Transverse colon (tissue), 4 donors: ENCODE measurements at regions not wholly inside any gene's neighbourhood (a gene's known extent, or its start where the extent isn't known, plus 50 kb on each side); places are given as distances from the start of the nearest gene placed in this dataset.

Experiments used
- DNase-seq: peaks from one replicate; pipeline ENCODE4 v3.0.0-alpha.2; 2019
- H3K27ac ChIP-seq, 4 donors: fragments of 200-600 bp; sonication (generic); 2 replicates each; pipeline ENCODE4 v1.5.1; 2016 to 2018; ENCODE audit warnings: inconsistent platforms in 4 of 4
- H3K27me3 ChIP-seq: fragments of 200-600 bp; sonication (generic); 2 replicates; pipeline ENCODE4 v1.5.1; 2017; ENCODE audit warnings: inconsistent platforms
- H3K36me3 ChIP-seq, 4 donors: fragments of 200-600 bp; sonication (generic); 2 replicates each; pipeline ENCODE4 v1.5.1; 2017 to 2019; ENCODE audit warnings: inconsistent platforms in 4 of 4
- H3K4me1 ChIP-seq, 4 donors: fragments of 200-600 bp; sonication (generic); 2 replicates each; pipeline ENCODE4 v1.5.1; 2017 to 2020; ENCODE audit warnings: inconsistent platforms in 4 of 4
- H3K4me3 ChIP-seq, 4 donors: fragments of 200-600 bp; sonication (generic); 1 replicate in 1 of 4; 2 replicates in 3 of 4; pipeline versions ENCODE4 v1.5.1 to v1.6.1; 2017 to 2019; ENCODE audit warnings: inconsistent platforms in 4 of 4
- H3K9me3 ChIP-seq, 2 donors: fragments of 200-600 bp; sonication (generic); 2 replicates each; pipeline ENCODE4 v1.5.1; 2017 to 2019; ENCODE audit warnings: inconsistent platforms in 2 of 2
- CTCF ChIP-seq, 5 experiments: fragments of 200-600 bp in 3 of 5; fragments of 450-650 bp in 2 of 5; sonication (generic) in 3 of 5; IDR thresholded peaks; 1 replicate in 2 of 5; 2 replicates in 3 of 5; pipeline ENCODE4 v1.5.1; 2016 to 2017; ENCODE audit warnings: antibody characterized with exemption in 5 of 5, inconsistent platforms in 3 of 5, mild to moderate bottlenecking in 2 of 5, moderate library complexity in 1 of 5
- EP300 ChIP-seq: sonication (generic); formaldehyde crosslinking; IDR thresholded peaks from one replicate; pipeline ENCODE4 v1.6.1; 2017; ENCODE audit warnings: antibody characterized with exemption, low read depth
- POLR2A ChIP-seq: fragments of 450-650 bp; IDR thresholded peaks from one replicate; pipeline ENCODE4 v1.6.1; 2016; ENCODE audit warnings: antibody characterized with exemption, mild to moderate bottlenecking, moderate library complexity
- POLR2AphosphoS5 ChIP-seq, 3 donors: sonication (generic); formaldehyde crosslinking; IDR thresholded peaks; one replicate each; pipeline ENCODE4 v1.6.1; 2016; ENCODE audit warnings: antibody characterized with exemption in 3 of 3
- WGBS, 2 donors: methylation state at CpG; one replicate each; pipeline ENCODE4 v1.1.5; 2018; ENCODE audit warnings: low coverage in 1 of 2; 5-methylcytosine and 5-hydroxymethylcytosine counted together
- in situ Hi-C, 4 donors: fragments of 200-750 bp; cut with MboI; loops; one replicate each; pipeline versions ENCODE4 v1.15.0 to v1.15.1; 2017; ENCODE audit warnings: low sequenced_read_pairs in 3 of 4, low pct_ligation_motif_present in 1 of 4, low pct_unique_long_range_greater_than_20kb in 1 of 4
- intact Hi-C: fragments of 100-400 bp; cut with DNase I; formaldehyde crosslinking; loops from one replicate; pipeline ENCODE4 v1.15.1; 2023; ENCODE audit warnings: low total_unique reads

- H3K4me1 ChIP-seq, result no peaks in the 10 kb centered on the region
These were observed 590.6 kb downstream of the NUF2 start for GRCh38 chr1:163912170-163912884.

GRCh38 chr1:163914785-163915413 is 593.1 kb downstream of the NUF2 start:
- intact Hi-C loops, result no loop called here

More at GRCh38 chr1:163912170-163912884, 590.6 kb downstream of the NUF2 start:
- intact Hi-C loops (no loop called here), in situ Hi-C loops (no loop called here)
- 65% methylated on average over 4 of the region's 4 CpGs for WGBS, 2 donors
- H3K4me3 ChIP-seq, result no peak overlapping the region
- TF ChIP-seq CTCF (IDR thresholded peaks at IDR 0.05) (no peak), POLR2AphosphoS5 (IDR thresholded peaks at IDR 0.05) (no peak), POLR2A (no peak), EP300 (no peak)
- H3K27ac ChIP-seq, result no peak overlapping the region
- no peak for DNase-seq
- no peaks in the 10 kb centered on the region for H3K27me3 ChIP-seq
- no peaks in the 10 kb centered on the region for H3K36me3 ChIP-seq
- H3K9me3 ChIP-seq, result peaks cover 0 to 9% of the 10 kb centered on the region in 2 donors

GRCh38 chr1:163922743-163923201 is 601.0 kb downstream of the NUF2 start:
- Histone ChIP-seq H3K4me1 (no peaks in the 10 kb centered on the region), H3K27ac (no peak overlapping the region), H3K4me3 (no peak overlapping the region), H3K9me3 (no peaks in the 10 kb centered on the region), H3K27me3 (no peaks in the 10 kb centered on the region), H3K36me3 (no peaks in the 10 kb centered on the region)
- no peak for DNase-seq
- no peak for TF ChIP-seq CTCF (IDR thresholded peaks at IDR 0.05)
- no peak for TF ChIP-seq EP300
- no peak for TF ChIP-seq POLR2A
- TF ChIP-seq POLR2AphosphoS5 (IDR thresholded peaks at IDR 0.05), result no peak
- in situ Hi-C loops (no loop called here), intact Hi-C loops (no loop called here)

More at GRCh38 chr1:163914785-163915413, 593.1 kb downstream of the NUF2 start:
- H3K4me1 ChIP-seq, result no peaks in the 10 kb centered on the region
- DNase-seq, result no peak
- TF ChIP-seq EP300 (no peak), POLR2A (no peak), CTCF (IDR thresholded peaks at IDR 0.05) (no peak), POLR2AphosphoS5 (IDR thresholded peaks at IDR 0.05) (no peak)
- no peak overlapping the region for H3K4me3 ChIP-seq
- no peak overlapping the region for H3K27ac ChIP-seq
- in situ Hi-C loops, result no loop called here
- no peaks in the 10 kb centered on the region for H3K9me3 ChIP-seq
- H3K27me3 ChIP-seq, result no peaks in the 10 kb centered on the region
- H3K36me3 ChIP-seq, result no peaks in the 10 kb centered on the region

- in situ Hi-C loops (no loop called here), intact Hi-C loops (no loop called here)
- Histone ChIP-seq H3K36me3 (no peaks in the 10 kb centered on the region), H3K4me3 (no peak overlapping the region), H3K27ac (no peak overlapping the region), H3K27me3 (no peaks in the 10 kb centered on the region), H3K4me1 (peaks cover 0 to 5% (median 0%) of the 10 kb centered on the region in 4 donors), H3K9me3 (no peaks in the 10 kb centered on the region)
- TF ChIP-seq CTCF (IDR thresholded peaks at IDR 0.05) (no peak), EP300 (no peak), POLR2A (no peak), POLR2AphosphoS5 (IDR thresholded peaks at IDR 0.05) (no peak)
- WGBS, 2 donors, result 52 to 87% methylated on average over 2 to 3 of the region's 3 CpGs
- no peak for DNase-seq
These were observed 602.3 kb downstream of the NUF2 start for GRCh38 chr1:163924041-163924440.
